ENCODE measurements at regions not wholly inside any gene's neighbourhood (a gene's known extent, or its start where the extent isn't known, plus 50 kb on each side); places are given as distances from the start of the nearest gene placed in this dataset.

- Histone ChIP-seq H4K8ac (replicated peaks; ENCODE audit: insufficient read length, low read depth, low read length) (no peak overlapping the region), H4K5ac (ENCODE audit: insufficient read length, low read depth, low read length) (no peak overlapping the region), H3K9ac (ENCODE audit: extremely low read depth, insufficient read length, low read length) (no peak overlapping the region)
Measured at GRCh38 chr6:163919652-163920051, 505.1 kb downstream of the QKI start.

More at GRCh38 chr6:163919652-163920051, 505.1 kb downstream of the QKI start:
- Histone ChIP-seq H3K56ac (ENCODE audit: insufficient read length, low read depth, low read length) (no peak overlapping the region), H3K18ac (ENCODE audit: insufficient read length, low read depth, low read length) (no peak overlapping the region), H3K79me1 (ENCODE audit: insufficient read depth, low read depth, low read length, poor library complexity, severe bottlenecking) (no peaks in the 10 kb centered on the region), H4K91ac (ENCODE audit: insufficient read length, low read depth, low read length) (no peak overlapping the region), H2AK5ac (ENCODE audit: insufficient read length, low read length) (no peak overlapping the region), H2BK5ac (ENCODE audit: insufficient read length, low read length) (no peak overlapping the region), H3K79me2 (ENCODE audit: insufficient read depth, low read length) (no peaks in the 10 kb centered on the region), H2BK15ac (ENCODE audit: low read depth, low read length) (no peak overlapping the region), H3K9me3 (ENCODE audit: control insufficient read depth, low read depth, low read length) (no peaks in the 10 kb centered on the region), H3T11ph (ENCODE audit: low read length) (no peak overlapping the region), H3K4ac (ENCODE audit: low read depth, low read length) (no peak overlapping the region), H3K4me1 (ENCODE audit: insufficient read depth, low read length) (no peaks in the 10 kb centered on the region), H3K4me2 (ENCODE audit: insufficient read depth, insufficient read length, low read length) (no peak overlapping the region), H3K14ac (ENCODE audit: insufficient read depth, low read length) (no peak overlapping the region), H4K20me1 (ENCODE audit: control insufficient read depth, insufficient read depth, insufficient read length) (no peaks in the 10 kb centered on the region), H2BK12ac (ENCODE audit: insufficient read length, low read depth, low read length) (no peak overlapping the region), H3K27me3 (ENCODE audit: insufficient read depth, low read length) (no peaks in the 10 kb centered on the region), H2BK120ac (ENCODE audit: low read depth, low read length, poor library complexity, severe bottlenecking) (no peak overlapping the region), H3K27ac (ENCODE audit: insufficient read length, low read depth, low read length) (no peak overlapping the region), H3K23ac (ENCODE audit: insufficient read length, low read depth, low read length) (no peak overlapping the region), H2BK20ac (ENCODE audit: low read depth, low read length, poor library complexity, severe bottlenecking) (no peak overlapping the region), H2AFZ (ENCODE audit: low read length) (no peak overlapping the region), H3K23me2 (ENCODE audit: insufficient read length, low read depth, low read length, poor library complexity, severe bottlenecking) (no peaks in the 10 kb centered on the region)
- TF ChIP-seq CTCF (conservative IDR thresholded peaks at IDR 0.05) = no peak
- H3K4me3 Mint-ChIP-seq = no peak overlapping the region
- peaks cover 7 to 8% of the 10 kb centered on the region in 2 experiments for H3K9me3 Mint-ChIP-seq
- WGBS (ENCODE audit: extremely low coverage, insufficient read length, low lambda C conversion rate) = no CpG with 5 or more reads among the region's 8 CpGs
- no peak for DNase-seq
- peaks cover 14 to 15% of the 10 kb centered on the region in 2 experiments for H3K4me1 Mint-ChIP-seq
- no peaks in the 10 kb centered on the region for H3K27me3 Mint-ChIP-seq (ENCODE audit: low read depth)
- H3K36me3 Mint-ChIP-seq (ENCODE audit: insufficient read depth in 1 of 3, low read depth in 3 of 3) = peaks cover 0 to 4% (median 1%) of the 10 kb centered on the region in 3 experiments; a peak in 4 of 7 replicates
- no peak overlapping the region for H3K27ac Mint-ChIP-seq

Measured in H9 (cell line).